HCT116 (cell line): ENCODE measurements at regions not wholly inside any gene's neighbourhood (a gene's known extent, or its start where the extent isn't known, plus 50 kb on each side); places are given as distances from the start of the nearest gene placed in this dataset.

Experiments
- ATAC-seq: fragments of 200-7000 bp; cut with Tn5 transposase; 2 replicates; pipeline ENCODE4 v1.9.1; 2020; ENCODE audit warnings: mild to moderate bottlenecking, moderate library complexity
- BruUV-seq: library from RNA; stranded (reverse); fragments of 400-500 nt; replicated peaks from 2 replicates; lab custom pipeline; 2021; lab: Mats Ljungman, UMichigan
- CTCF ChIA-PET: fragments of 300-600 bp; sonication (Branson Sonifier 250); formaldehyde crosslinking; loops from one replicate; lab custom pipeline; 2021; ENCODE audit warnings: antibody characterized with exemption; lab: Charles Lee
- POLR2A ChIA-PET: fragments of 300-600, 350-600 bp; sonication (Branson Sonifier 250); formaldehyde crosslinking; loops from one replicate; lab custom pipeline; 2021; ENCODE audit warnings: antibody characterized with exemption; lab: Charles Lee
- RAD21 ChIA-PET, 2 experiments: fragments of 300-600 bp; sonication (Branson Sonifier 250); formaldehyde crosslinking; loops; one replicate each; lab custom pipeline; 2023; ENCODE audit warnings: low total read pairs in 2 of 2; ENCODE audit not compliant: uncharacterized antibody in 2 of 2, unreplicated experiment in 2 of 2, low non-redundant PET in 1 of 2; lab: Charles Lee
- DNase-seq: peaks from one replicate; pipeline ENCODE4 v3.0.0-alpha.2; 2010; ENCODE audit warnings: low read depth, low spot score
- H2AFZ ChIP-seq: fragments of 200-600 bp; shearing (Covaris generic), sonication (generic); 2 replicates; pipeline ENCODE4 v1.6.1; 2017; ENCODE audit warnings: low read depth, mixed run types, mixed read lengths, antibody characterized with exemption, low read length; ENCODE audit not compliant: poor library complexity, severe bottlenecking
- H3K27ac ChIP-seq: 2 replicates; pipeline ENCODE4 v1.5.1; 2012; ENCODE audit warnings: low read depth, low read length
- H3K27me3 ChIP-seq: fragments of 200-600 bp; sonication (generic); 2 replicates; pipeline ENCODE4 v1.6.1; 2016; ENCODE audit warnings: mixed run types, low read length, mixed read lengths; ENCODE audit not compliant: insufficient read depth
- H3K36me3 ChIP-seq, 2 experiments: fragments of 200-500 bp in 1 of 2; fragments of 200-600 bp in 1 of 2; sonication (Bioruptor generic) in 1 of 2; sonication (generic) in 1 of 2; 2 replicates each; pipeline versions ENCODE4 v1.5.1 to v1.6.1; 2014 to 2016; ENCODE audit warnings: low read length in 2 of 2, inconsistent platforms in 1 of 2, mixed read lengths in 1 of 2, mixed run types in 1 of 2; ENCODE audit not compliant: insufficient read depth in 2 of 2, control insufficient read depth in 1 of 2
- H3K4me1 ChIP-seq, 2 experiments: fragments of 200-600 bp in 1 of 2; sonication (generic) in 1 of 2; 2 replicates each; pipeline versions ENCODE4 v1.5.1 to v1.6.1; 2012 to 2017; ENCODE audit warnings: low read length in 2 of 2, inconsistent platforms in 1 of 2, mild to moderate bottlenecking in 1 of 2, mixed read lengths in 1 of 2, mixed run types in 1 of 2, moderate library complexity in 1 of 2; ENCODE audit not compliant: insufficient read depth in 2 of 2, control insufficient read depth in 1 of 2
- H3K4me2 ChIP-seq: fragments of 200-600 bp; sonication (generic); 2 replicates; pipeline ENCODE4 v1.6.1; 2017; ENCODE audit warnings: mixed run types, low read length, mixed read lengths
- H3K4me3 ChIP-seq, 2 experiments: fragments of 200-600 bp in 1 of 2; sonication (generic) in 1 of 2; replicated peaks in 1 of 2; 2 replicates each; pipeline ENCODE4 v1.5.1; 2011 to 2016; ENCODE audit warnings: low read length in 2 of 2, control low read depth in 1 of 2, low read depth in 1 of 2, mild to moderate bottlenecking in 1 of 2, mixed read lengths in 1 of 2, mixed run types in 1 of 2
- H3K79me2 ChIP-seq: fragments of 200-600 bp; sonication (generic); 2 replicates; pipeline ENCODE4 v1.6.1; 2017; ENCODE audit warnings: mild to moderate bottlenecking, mixed run types, low read length, moderate library complexity, mixed read lengths; ENCODE audit not compliant: insufficient read depth
- H3K9ac ChIP-seq: fragments of 200-600 bp; sonication (generic); 2 replicates; pipeline ENCODE4 v1.6.1; 2016; ENCODE audit warnings: low read length, mixed read lengths
- H3K9me2 ChIP-seq: fragments of 200-600 bp; sonication (generic), shearing (Covaris generic); 2 replicates; pipeline ENCODE4 v1.6.1; 2017; ENCODE audit warnings: mixed run types, mild to moderate bottlenecking, moderate library complexity; ENCODE audit not compliant: insufficient read depth
- H3K9me3 ChIP-seq, 2 experiments: fragments of 200-500 bp in 1 of 2; fragments of 200-600 bp in 1 of 2; sonication (Bioruptor generic) in 1 of 2; sonication (generic) in 1 of 2; 2 replicates each; pipeline ENCODE4 v1.6.1; 2014 to 2017; ENCODE audit warnings: low read length in 2 of 2, mixed read lengths in 2 of 2, inconsistent platforms in 1 of 2, low read depth in 1 of 2, mild to moderate bottlenecking in 1 of 2, mixed run types in 1 of 2, moderate library complexity in 1 of 2; ENCODE audit not compliant: control insufficient read depth in 1 of 2, insufficient read depth in 1 of 2
- H4K20me1 ChIP-seq: fragments of 200-600 bp; sonication (generic), shearing (Covaris generic); 2 replicates; pipeline ENCODE4 v1.6.1; 2017; ENCODE audit warnings: mixed run types, mild to moderate bottlenecking, moderate library complexity; ENCODE audit not compliant: insufficient read depth
- CEBPB ChIP-seq: IDR thresholded peaks from 2 replicates; pipeline ENCODE4 v1.6.1; 2012; ENCODE audit warnings: low read depth
- EGR1 ChIP-seq: IDR thresholded peaks from 2 replicates; pipeline ENCODE4 v1.6.1; 2012; ENCODE audit warnings: low read depth
- ELF1 ChIP-seq: IDR thresholded peaks from 2 replicates; pipeline ENCODE4 v1.6.1; 2012; ENCODE audit warnings: low read depth, borderline replicate concordance
- EZH2 ChIP-seq: fragments of 200-600 bp; sonication (generic); IDR thresholded peaks from 2 replicates; pipeline ENCODE4 v1.6.1; 2017; ENCODE audit warnings: antibody characterized with exemption, mixed run types
- EZH2phosphoT487 ChIP-seq: fragments of 200-600 bp; IDR thresholded peaks from 2 replicates; pipeline ENCODE4 v1.6.1; 2018; ENCODE audit warnings: antibody characterized with exemption, borderline replicate concordance
- FOSL1 ChIP-seq: IDR thresholded peaks from 2 replicates; pipeline ENCODE4 v1.6.1; 2012; ENCODE audit warnings: low read depth
- JUND ChIP-seq: IDR thresholded peaks from 2 replicates; pipeline ENCODE4 v1.6.1; 2012
- POLR2A ChIP-seq: IDR thresholded peaks from 2 replicates; pipeline ENCODE4 v1.7.0; 2011; ENCODE audit warnings: borderline replicate concordance; ENCODE audit not compliant: insufficient read depth, insufficient read length; ENCODE audit errors: extremely low read depth
- SIN3A ChIP-seq: IDR thresholded peaks from 2 replicates; pipeline ENCODE4 v1.6.1; 2012; ENCODE audit warnings: low read depth
- SP1 ChIP-seq: IDR thresholded peaks from 2 replicates; pipeline ENCODE4 v1.6.1; 2012; ENCODE audit warnings: low read depth
- TCF7L2 ChIP-seq: IDR thresholded peaks from 2 replicates; pipeline ENCODE4 v1.7.0; 2011; ENCODE audit warnings: borderline replicate concordance, inconsistent platforms; ENCODE audit not compliant: insufficient read depth, insufficient read length; ENCODE audit errors: extremely low read depth
- YY1 ChIP-seq: IDR thresholded peaks from 2 replicates; pipeline ENCODE4 v1.6.1; 2011; ENCODE audit warnings: low read length, low read depth, moderate library complexity, mild to moderate bottlenecking; ENCODE audit not compliant: insufficient replicate concordance; ENCODE audit errors: extremely low read depth
- ZFX ChIP-seq: fragments of 450-650 bp; IDR thresholded peaks from 2 replicates; pipeline ENCODE4 v1.6.1; 2017
- ZNF274 ChIP-seq: fragments of 200-500 bp; sonication (Bioruptor generic); IDR thresholded peaks from 2 replicates; pipeline ENCODE4 v1.6.1; 2014; ENCODE audit warnings: mild to moderate bottlenecking, low read depth, low read length, inconsistent platforms
- intact Hi-C: fragments of 100-400 bp; cut with micrococcal nuclease; formaldehyde crosslinking; loops from 2 replicates; pipeline ENCODE4 v1.10.0; 2022
- TF ChIP-seq, protein P1 (sequence below): IDR thresholded peaks from 2 replicates; pipeline ENCODE4 v1.6.1; 2011; ENCODE audit warnings: mild to moderate bottlenecking, low read length, moderate library complexity; ENCODE audit not compliant: insufficient replicate concordance; ENCODE audit errors: extremely low read depth
- TF ChIP-seq, protein P2 (sequence below): IDR thresholded peaks from 2 replicates; pipeline ENCODE4 v1.6.1; 2012
- TF ChIP-seq, protein P3 (sequence below), 3 experiments: fragments of 200-600 bp in 1 of 3; sonication (generic) in 1 of 3; IDR thresholded peaks in 2 of 3; conservative IDR thresholded peaks in 1 of 3; 2 replicates each; pipeline ENCODE4 v1.5.1; 2012 to 2017; ENCODE audit warnings: low read depth in 2 of 3, low read length in 2 of 3, antibody characterized with exemption in 1 of 3, borderline replicate concordance in 1 of 3, control low read depth in 1 of 3, mild to moderate bottlenecking in 1 of 3, mixed read lengths in 1 of 3, mixed run types in 1 of 3, moderate library complexity in 1 of 3; ENCODE audit not compliant: insufficient read depth in 1 of 3
- TF ChIP-seq, protein P4 (sequence below): IDR thresholded peaks from 2 replicates; pipeline ENCODE4 v1.6.1; 2012

DNA sequence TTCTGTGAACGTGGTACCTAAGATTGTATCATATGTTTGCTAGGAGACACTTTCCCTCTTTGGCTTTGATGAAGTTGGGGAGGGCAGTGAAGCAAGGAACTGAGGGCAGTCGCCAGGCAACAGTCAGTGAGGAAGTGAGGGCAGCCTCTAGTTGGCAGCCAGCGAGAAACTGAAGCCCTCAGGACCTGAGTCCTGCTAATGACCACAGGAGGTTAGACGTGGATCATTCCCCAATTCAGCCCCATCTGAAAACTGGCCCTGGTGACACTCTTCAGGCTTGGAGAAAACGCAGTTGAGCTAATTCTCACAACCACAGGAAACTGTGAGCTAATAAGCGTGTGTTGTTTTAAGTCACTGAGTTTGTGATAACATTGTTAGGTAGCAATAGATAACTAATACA is 84.5 kb upstream of the REG3G start:
- ATAC-seq (no peak), DNase-seq (no peak)
- Histone ChIP-seq H3K9me2 (no peaks in the 10 kb centered on the region), H3K4me2 (no peak overlapping the region), H3K79me2 (no peaks in the 10 kb centered on the region), H3K9me3 (peaks cover 4 to 28% of the 10 kb centered on the region in 2 experiments; a peak in 2 of 4 replicates), H3K27me3 (no peaks in the 10 kb centered on the region), H3K9ac (no peak overlapping the region), H2AFZ (no peak overlapping the region), H3K4me1 (no peaks in the 10 kb centered on the region), H4K20me1 (no peaks in the 10 kb centered on the region), H3K4me3 (no peak overlapping the region), H3K27ac (no peak overlapping the region), H3K36me3 (no peaks in the 10 kb centered on the region; a peak in 1 of 4 replicates)
- RAD21 ChIA-PET = no interaction called here
- no TSS peak for BruUV-seq
- POLR2A ChIA-PET = no interaction called here
- TF ChIP-seq, protein P1, sequence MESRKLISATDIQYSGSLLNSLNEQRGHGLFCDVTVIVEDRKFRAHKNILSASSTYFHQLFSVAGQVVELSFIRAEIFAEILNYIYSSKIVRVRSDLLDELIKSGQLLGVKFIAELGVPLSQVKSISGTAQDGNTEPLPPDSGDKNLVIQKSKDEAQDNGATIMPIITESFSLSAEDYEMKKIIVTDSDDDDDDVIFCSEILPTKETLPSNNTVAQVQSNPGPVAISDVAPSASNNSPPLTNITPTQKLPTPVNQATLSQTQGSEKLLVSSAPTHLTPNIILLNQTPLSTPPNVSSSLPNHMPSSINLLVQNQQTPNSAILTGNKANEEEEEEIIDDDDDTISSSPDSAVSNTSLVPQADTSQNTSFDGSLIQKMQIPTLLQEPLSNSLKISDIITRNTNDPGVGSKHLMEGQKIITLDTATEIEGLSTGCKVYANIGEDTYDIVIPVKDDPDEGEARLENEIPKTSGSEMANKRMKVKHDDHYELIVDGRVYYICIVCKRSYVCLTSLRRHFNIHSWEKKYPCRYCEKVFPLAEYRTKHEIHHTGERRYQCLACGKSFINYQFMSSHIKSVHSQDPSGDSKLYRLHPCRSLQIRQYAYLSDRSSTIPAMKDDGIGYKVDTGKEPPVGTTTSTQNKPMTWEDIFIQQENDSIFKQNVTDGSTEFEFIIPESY = no peak
- TF ChIP-seq ELF1 (no peak), SP1 (no peak), SIN3A (no peak), EZH2phosphoT487 (no peak), YY1 (no peak), CEBPB (no peak), JUND (no peak), FOSL1 (no peak), EGR1 (no peak), POLR2A (no peak), EZH2 (no peak), ZFX (no peak), ZNF274 (no peak), TCF7L2 (no peak)
- TF ChIP-seq, protein P2, sequence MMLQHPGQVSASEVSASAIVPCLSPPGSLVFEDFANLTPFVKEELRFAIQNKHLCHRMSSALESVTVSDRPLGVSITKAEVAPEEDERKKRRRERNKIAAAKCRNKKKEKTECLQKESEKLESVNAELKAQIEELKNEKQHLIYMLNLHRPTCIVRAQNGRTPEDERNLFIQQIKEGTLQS = no peak
- TF ChIP-seq, protein P3, sequence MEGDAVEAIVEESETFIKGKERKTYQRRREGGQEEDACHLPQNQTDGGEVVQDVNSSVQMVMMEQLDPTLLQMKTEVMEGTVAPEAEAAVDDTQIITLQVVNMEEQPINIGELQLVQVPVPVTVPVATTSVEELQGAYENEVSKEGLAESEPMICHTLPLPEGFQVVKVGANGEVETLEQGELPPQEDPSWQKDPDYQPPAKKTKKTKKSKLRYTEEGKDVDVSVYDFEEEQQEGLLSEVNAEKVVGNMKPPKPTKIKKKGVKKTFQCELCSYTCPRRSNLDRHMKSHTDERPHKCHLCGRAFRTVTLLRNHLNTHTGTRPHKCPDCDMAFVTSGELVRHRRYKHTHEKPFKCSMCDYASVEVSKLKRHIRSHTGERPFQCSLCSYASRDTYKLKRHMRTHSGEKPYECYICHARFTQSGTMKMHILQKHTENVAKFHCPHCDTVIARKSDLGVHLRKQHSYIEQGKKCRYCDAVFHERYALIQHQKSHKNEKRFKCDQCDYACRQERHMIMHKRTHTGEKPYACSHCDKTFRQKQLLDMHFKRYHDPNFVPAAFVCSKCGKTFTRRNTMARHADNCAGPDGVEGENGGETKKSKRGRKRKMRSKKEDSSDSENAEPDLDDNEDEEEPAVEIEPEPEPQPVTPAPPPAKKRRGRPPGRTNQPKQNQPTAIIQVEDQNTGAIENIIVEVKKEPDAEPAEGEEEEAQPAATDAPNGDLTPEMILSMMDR (IDR thresholded peaks at IDR 0.05 in 2 of 3, conservative IDR thresholded peaks at IDR 0.05 in 1 of 3; ENCODE audit: borderline replicate concordance in 1 of 3, insufficient read depth in 1 of 3, low read depth in 2 of 3, low read length in 2 of 3) = no peak
- TF ChIP-seq, protein P4, sequence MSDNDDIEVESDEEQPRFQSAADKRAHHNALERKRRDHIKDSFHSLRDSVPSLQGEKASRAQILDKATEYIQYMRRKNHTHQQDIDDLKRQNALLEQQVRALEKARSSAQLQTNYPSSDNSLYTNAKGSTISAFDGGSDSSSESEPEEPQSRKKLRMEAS = no peak
- intact Hi-C loops = no loop called here
- CTCF ChIA-PET = no interaction called here
